Sigmoid colon (tissue), 4 donors: ENCODE measurements at regions not wholly inside any gene's neighbourhood (a gene's known extent, or its start where the extent isn't known, plus 50 kb on each side); places are given as distances from the start of the nearest gene placed in this dataset.

Experiments used
- EP300 ChIP-seq, 4 donors: sonication (generic); formaldehyde crosslinking; IDR thresholded peaks; one replicate each; pipeline ENCODE4 v1.6.1; 2017; ENCODE audit warnings: antibody characterized with exemption in 4 of 4
- POLR2A ChIP-seq, 2 donors: fragments of 450-650 bp; IDR thresholded peaks; one replicate each; pipeline ENCODE4 v1.6.1; 2016; ENCODE audit warnings: antibody characterized with exemption in 2 of 2, mild to moderate bottlenecking in 2 of 2, moderate library complexity in 2 of 2
- POLR2AphosphoS5 ChIP-seq, 4 donors: sonication (generic); formaldehyde crosslinking; IDR thresholded peaks; one replicate each; pipeline ENCODE4 v1.6.1; 2017; ENCODE audit warnings: antibody characterized with exemption in 4 of 4
- TF ChIP-seq, protein P1 (sequence below), 4 experiments: fragments of 450-650 bp in 3 of 4; fragments of 200-600 bp in 1 of 4; IDR thresholded peaks; one replicate each; pipeline ENCODE4 v1.5.1; 2016 to 2019; ENCODE audit warnings: antibody characterized with exemption in 4 of 4, mild to moderate bottlenecking in 3 of 4, moderate library complexity in 2 of 4

DNA sequence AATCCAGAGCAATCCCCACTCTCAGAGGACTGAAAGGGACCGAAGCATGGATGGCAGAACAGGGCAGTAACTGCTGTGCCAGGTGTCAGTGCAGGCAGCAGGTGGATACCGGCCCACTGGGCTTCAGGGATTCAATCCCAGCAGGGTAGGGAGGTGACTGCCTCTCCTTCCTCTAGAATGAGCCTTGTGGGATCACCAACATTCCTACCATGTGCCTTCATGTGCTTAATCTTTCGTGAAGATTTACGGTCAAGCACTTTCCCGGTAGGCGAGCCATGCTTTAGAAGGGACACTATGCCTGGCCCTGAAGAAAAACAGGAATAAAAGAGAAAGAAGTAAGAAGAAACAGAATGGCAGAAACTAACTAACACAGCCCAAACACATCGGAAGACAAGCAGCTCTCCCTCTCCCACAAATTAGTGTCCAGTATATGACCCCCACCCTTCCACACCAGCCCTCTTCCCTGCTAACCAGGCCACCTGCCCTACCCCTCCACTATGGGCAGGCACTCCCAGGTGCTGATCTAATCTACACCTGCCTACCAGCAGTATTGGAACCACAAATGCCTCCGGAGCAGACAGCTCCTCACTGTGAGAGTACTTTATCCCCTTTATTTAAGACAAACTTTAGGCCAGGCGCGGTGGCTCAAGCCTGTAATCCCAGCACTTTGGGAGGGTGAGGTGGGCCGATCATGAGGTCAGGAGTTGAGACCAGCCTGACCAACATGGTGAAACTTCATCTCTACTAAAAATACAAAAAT, 162.5 kb downstream of the NUFIP1 start:
- TF ChIP-seq, protein P1, sequence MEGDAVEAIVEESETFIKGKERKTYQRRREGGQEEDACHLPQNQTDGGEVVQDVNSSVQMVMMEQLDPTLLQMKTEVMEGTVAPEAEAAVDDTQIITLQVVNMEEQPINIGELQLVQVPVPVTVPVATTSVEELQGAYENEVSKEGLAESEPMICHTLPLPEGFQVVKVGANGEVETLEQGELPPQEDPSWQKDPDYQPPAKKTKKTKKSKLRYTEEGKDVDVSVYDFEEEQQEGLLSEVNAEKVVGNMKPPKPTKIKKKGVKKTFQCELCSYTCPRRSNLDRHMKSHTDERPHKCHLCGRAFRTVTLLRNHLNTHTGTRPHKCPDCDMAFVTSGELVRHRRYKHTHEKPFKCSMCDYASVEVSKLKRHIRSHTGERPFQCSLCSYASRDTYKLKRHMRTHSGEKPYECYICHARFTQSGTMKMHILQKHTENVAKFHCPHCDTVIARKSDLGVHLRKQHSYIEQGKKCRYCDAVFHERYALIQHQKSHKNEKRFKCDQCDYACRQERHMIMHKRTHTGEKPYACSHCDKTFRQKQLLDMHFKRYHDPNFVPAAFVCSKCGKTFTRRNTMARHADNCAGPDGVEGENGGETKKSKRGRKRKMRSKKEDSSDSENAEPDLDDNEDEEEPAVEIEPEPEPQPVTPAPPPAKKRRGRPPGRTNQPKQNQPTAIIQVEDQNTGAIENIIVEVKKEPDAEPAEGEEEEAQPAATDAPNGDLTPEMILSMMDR (IDR thresholded peaks at IDR 0.05): no peak
- no peak for TF ChIP-seq POLR2AphosphoS5 (IDR thresholded peaks at IDR 0.05)
- TF ChIP-seq POLR2A (IDR thresholded peaks at IDR 0.05): no peak
- no peak for TF ChIP-seq EP300 (IDR thresholded peaks at IDR 0.05)
